ENCODE measurements at regions not wholly inside any gene's neighbourhood (a gene's known extent, or its start where the extent isn't known, plus 50 kb on each side); places are given as distances from the start of the nearest gene placed in this dataset.

DNA sequence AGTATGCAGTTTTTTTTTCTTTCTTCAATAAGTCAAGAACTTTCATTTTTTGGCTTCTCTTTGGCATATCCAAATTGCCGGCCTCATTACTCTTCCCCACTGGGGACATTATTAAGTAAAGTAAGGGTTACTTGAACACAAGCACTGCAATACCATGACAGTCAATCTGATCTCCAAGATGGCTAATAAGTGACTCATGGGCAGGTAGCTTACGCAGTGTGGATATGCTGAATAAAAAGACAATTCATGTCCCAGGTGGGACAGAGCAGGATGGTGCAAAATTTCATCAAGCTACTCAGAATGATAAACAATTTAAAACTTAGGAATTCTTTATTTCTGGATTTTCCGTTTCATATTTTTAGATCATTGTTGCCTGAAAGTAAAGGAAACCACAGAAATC is 671.8 kb downstream of the ACTL7B start:
- DNase-seq, result no peak

GRCh38 chr9:108182950-108183381 is 672.8 kb downstream of the ACTL7B start:
- DNase-seq, result no peak

GRCh38 chr9:108182270-108182669 is 673.5 kb downstream of the ACTL7B start:
- no peak for DNase-seq

DNA sequence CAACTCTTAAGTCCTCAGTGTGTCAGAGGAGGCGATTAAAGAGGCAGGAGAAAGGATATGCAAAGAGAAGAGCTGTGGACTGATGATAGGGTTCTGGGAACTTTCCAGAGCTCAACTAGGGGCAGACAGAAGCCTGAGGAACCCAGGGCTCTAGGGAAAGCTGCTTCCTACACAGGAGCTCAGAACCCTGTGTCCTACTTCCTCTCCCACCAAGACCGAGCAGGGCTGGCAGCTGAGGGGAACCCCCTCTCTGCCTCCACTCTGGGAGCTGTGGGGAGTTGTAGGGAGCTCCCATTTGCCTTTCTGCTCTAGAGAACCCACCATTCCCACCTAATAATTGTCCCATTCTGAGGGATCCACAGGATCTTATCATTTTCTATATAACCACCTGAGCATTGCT is 674.3 kb downstream of the ACTL7B start:
- no peak for DNase-seq

DNA sequence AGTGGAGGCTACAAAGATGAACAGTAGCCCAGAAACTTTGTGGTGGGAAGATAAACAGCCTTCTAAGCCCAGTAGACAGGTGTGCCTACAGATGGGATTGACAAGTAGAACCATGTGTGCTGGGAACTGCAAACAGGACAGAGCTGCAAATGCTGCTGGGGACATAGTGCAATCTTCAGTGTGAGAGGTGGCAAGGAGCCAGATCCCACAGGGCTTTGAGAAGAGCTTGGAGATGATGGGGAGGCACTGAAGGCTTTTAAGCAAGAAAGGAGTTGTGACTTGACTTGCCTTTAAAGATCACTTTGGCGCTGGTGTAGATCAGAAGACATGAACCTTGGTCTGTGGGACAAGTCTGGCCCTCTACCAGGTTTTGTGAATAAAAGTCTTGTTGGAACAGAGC is 675.2 kb downstream of the ACTL7B start:
- DNase-seq, result no peak

GRCh38 chr9:108178318-108178717 is 677.5 kb downstream of the ACTL7B start:
- DNase-seq, result no peak

DNA sequence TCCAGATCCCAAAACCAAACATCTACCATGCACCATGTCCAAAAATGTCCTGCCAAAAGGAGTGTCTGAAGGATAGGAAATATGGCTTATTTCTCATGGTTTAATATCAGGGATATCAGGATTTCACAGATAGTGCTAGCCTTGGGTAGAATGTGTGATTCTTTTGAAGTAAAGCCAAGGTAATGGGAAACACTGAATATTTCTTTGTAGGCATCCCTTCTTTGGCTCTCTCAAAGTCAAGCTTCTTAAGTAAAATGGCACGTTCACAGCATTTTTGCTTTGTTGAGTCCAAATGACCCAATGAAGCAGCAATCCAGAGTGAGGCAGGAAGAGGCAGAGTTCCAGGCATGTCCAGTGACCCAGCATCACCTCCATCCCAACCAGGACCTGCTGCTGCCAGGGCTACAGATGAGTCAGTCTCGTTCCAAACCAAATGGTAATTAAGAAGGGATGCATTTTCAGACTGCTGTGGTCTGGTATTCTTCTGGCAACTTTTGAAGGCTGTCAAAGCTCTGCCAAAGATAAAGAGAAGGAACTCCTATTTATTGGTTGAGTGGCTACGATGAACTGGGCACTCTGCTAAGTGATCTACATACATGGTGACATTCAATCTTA is 678.8 kb upstream of the KLF4 start:
- DNase-seq, result no peak

DNA sequence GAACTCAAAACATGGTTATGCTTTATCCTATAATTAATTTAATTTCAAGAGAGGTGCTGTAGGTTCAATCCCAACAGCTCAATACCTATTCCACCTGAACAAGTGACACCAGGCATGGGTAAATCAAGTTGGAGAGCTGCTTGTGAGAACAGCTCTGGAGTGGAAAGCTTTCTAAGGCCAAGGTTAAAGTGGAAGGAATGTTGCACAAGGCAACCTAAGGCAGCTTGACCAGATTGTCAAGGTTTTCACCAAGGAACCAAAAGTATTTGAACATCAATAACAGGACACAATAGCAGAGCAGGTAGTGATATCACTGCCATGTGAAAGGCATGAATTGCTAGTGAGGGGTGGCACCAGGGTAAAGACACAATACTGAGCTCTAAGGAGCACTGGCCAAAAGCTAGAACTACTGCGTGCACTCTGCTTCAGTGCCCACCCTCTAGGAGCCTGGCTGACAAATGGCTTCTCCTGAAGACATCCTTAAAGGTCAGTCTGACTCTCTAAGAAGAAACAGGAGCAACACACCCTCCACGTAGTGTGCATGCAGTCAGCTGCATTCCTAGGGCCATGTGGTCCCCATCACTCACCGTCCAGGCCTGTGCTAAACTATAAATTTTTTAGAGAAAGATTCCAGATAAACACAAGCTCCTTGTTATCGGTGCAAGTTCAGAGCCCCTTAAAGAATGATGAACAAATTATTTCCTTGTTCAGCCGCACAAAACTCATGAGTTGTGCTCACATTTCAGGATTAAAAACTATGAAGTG is 677.7 kb upstream of the KLF4 start:
- no peak for DNase-seq

DNA sequence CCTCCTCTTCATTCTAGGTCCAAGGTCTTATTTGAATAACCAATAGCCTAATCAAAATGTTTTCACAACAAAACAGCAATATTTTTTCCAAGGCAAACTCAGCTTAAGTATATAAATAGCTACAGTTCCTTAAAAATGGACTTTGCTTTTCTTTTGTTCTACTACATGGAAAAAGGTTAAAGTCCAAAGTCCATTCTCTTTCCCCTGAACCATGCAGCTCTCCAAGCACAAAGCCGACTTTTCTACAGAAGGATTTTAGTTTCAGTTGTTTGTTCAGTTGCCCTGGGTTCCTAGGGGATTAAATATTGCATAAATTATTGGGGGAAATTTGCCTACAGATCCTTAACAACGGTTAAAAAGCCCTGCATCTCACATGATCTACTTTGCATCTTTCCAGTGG is 677.0 kb upstream of the KLF4 start:
- no peak for DNase-seq

DNA sequence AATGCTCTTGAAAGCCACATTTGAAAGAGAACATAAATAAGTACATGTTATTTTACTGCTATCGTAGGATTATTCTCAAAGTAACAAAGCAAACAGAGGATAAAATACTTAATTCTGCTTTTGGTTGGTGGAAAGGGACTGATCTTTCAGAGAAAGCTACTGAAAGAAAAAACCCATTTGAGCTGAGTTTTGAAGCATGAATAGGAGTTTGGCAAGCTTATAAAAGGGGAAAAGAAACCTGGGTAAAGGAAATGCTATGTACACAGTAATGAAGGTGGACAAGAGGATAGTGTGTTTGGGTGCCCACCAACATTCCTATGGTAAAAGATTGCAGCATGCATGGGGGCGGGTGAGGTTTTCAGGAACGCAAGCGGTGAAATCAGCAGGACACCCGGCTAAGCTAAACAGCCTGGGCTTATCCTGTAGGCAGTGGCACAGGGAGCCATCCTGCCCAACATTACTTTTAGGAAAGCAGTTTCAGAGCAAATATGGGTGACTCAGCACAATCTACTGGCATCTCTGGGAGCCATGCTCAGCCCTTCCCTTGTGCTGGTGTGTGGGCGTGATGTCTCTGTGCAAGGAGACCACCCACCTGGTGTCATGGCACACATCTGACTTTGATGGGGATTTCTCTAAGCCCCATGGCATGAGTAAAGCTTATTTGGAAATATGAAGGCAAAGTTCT is 673.9 kb upstream of the KLF4 start:
- no peak for DNase-seq

DNA sequence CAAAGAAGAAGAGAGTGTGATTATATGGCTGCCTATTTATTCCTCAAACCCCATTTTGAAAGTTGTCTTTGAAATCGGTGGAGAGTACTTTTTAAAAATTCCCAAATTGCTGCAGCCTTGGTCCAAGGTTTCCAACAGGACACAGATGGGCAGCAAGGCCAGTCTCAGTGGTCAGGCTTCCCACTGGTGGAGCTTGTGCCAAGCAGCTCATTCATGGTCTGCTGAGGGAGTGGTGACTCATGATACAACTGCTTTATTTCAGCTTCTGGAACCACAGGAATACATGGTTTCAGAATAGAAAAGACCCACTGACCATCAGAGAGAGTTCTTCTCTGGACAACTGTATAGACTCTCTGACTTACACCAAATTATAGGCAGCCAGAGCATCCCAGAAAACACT is 673.1 kb upstream of the KLF4 start:
- DNase-seq, result no peak

- DNase-seq, result no peak
Observed at GRCh38 chr9:108161503-108161902, 671.9 kb upstream of the KLF4 start.

DNA sequence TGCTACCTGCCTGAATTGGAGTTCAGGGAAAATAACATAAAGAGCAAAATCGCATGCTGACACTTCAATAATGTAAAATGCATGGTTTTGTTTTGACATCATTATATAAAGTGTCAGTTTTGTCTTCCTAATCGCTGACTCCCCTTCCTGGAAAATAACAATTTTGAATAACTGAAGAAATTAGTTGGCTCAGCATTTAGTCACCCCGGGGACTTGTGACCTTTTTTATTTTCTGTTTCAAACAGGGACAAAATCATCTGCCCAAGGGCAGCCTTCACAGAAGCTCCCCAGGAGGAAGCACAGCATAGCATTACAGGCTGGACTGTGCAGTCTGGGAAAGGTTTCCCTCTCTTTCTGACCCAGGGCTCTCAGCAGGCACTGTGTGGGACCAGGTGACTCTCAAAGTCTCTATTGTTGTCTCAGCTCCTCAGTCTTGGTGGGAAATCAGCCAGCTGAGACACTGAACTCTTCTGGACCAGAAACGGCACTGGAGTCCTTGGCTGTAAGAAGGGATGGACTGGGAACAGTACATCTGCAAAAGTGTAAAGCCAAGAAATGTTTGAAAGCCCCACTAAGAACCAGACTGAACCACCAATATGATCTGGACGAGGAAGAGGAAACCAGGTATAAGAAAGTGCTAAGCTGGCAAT is 671.3 kb upstream of the KLF4 start:
- DNase-seq, result no peak

- no peak for DNase-seq
Observed at GRCh38 chr9:108160039-108160438, 670.5 kb upstream of the KLF4 start.

DNA sequence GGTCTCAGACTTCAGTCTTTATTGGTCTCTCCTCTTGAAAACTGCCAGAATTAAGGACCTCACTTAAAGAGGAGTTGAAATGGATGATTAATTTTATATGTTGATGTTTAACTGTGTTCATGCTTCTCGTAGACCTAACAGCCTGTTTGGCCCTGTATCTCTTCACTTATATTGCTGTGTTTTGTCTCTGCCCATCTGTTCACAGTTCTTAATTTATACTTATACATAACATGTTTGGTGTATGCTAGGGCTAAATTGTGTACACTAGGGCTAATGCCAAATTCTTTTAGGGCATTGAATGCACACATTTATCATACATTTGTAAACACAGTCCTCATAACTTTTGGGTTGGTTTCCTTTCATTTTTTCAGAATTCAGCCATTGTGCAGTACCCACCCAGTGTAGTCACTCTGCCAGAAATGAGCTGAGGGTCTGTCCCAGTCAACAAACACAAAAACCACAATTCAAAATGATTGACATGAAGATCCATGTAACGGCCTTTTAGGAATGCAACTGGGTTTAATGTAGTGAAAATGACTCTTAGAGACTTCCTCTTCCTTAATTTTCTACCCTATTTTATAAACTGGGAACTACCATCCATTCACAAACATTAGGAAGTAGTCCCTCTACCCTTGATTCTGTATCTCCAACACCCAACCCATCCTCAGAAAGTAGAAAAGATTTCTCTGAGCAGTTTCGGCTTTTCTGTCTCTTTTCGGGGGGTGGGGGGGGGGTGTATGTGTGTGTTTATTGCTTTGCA is 668.8 kb upstream of the KLF4 start:
- no peak for DNase-seq

- no peak for DNase-seq
Observed at GRCh38 chr9:108156270-108156998, 666.9 kb upstream of the KLF4 start.

DNA sequence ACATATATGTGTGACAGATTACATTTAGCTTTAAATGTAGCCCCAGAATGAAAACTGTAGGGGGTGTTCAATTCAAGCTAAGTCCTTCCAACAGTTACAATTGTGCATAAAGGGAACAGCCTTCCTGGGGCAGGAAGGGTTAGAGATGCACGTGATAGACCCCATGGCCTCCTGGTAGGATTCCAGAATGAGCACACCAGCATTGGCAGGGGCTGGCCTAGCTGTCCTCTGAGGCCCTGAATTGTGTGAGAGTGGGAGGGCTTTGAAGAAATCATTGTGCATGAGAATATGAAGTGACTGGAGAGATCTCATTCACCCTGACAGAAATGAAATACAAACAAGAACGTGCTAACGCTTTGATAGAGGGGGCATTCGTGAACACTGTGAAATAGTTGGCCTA is 663.8 kb upstream of the KLF4 start:
- no peak for DNase-seq

GRCh38 chr9:108150736-108151586 is 661.4 kb upstream of the KLF4 start:
- no peak for DNase-seq

DNA sequence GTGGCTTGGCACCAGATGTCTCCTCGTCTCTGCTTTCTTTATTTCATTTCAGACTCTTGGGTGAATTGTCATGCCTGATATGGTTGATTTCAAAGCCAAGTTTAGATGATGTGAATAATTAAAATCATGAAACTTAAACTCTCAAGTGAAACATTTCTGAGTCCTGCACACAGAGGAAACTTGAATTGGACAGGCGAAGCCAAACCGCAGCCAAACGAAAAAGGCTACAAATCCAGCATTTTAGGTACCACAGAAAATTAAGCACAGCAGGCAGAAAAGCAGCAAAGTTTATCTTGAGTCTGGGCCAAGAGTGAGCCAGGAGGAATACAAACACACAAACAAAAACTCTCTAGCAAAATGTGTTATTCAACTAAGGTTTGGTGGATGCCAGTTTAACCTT is 659.8 kb upstream of the KLF4 start:
- DNase-seq, result no peak

DNA sequence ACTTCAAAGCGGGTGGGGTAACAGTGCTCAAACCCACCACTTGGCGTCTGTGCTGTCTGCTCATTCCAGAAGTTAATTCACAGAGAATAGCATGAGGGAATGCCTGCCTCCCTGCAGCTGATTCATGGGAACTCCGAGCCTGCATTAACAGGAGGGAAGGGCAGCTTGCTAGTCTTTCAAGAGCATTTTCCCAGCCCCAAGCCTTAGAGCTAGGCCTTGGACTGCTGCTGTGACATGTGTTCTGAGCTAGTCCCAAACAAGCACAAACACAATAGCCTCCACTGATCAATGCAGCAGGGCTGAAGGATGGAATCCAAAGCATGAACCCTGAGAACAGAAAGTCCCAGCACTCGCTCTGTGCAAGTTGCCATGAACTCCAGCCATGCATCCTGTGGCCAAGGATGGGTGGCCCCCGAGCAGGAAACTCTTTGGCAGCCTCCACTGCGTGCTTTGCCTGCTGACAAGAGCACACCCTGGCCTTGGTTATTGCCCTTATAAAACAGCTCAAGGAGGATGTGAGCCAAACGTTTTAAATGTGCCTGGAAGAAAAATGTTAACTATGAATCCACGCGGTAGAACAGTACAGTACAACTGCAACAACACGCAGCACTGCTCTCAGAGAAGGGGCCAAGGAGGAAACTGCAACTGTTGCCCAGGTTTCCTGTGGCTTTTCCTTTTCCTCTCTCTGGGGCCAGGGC is 653.1 kb upstream of the KLF4 start:
- DNase-seq, result peak; percentile 46

Measured in left kidney (tissue), 1 donor.